ENCODE measurements at regions not wholly inside any gene's neighbourhood (a gene's known extent, or its start where the extent isn't known, plus 50 kb on each side); places are given as distances from the start of the nearest gene placed in this dataset.
"Not testable (repeated sequence)": the region's sequence is repeated elsewhere in the genome, so short reads cannot be mapped to it uniquely, and the experiment has no call there.

GRCh38 chr9:38331141-38331540, 61.4 kb upstream of the ALDH1B1 start:
- Mint-ChIP-seq H3K27me3 (ENCODE audit: low read depth) (peaks cover 8% of the 10 kb centered on the region), H3K9me3 (peaks cover 2% of the 10 kb centered on the region), H3K4me1 (peaks cover 5% of the 10 kb centered on the region), H3K27ac (no peak overlapping the region), H3K4me3 (no peak overlapping the region), H3K36me3 (ENCODE audit: low read depth) (no peaks in the 10 kb centered on the region)
- no peak for TF ChIP-seq CTCF (IDR thresholded peaks at IDR 0.05; ENCODE audit: unreplicated experiment in 3 of 3)

- no peak for TF ChIP-seq CTCF (IDR thresholded peaks at IDR 0.05; ENCODE audit: unreplicated experiment in 3 of 3)
These were observed 62.5 kb upstream of the ALDH1B1 start for GRCh38 chr9:38329968-38330367.

GRCh38 chr9:38328765-38329164, 63.7 kb upstream of the ALDH1B1 start:
- H3K27me3 Mint-ChIP-seq (ENCODE audit: low read depth): peaks cover 9% of the 10 kb centered on the region
- no peak overlapping the region for H3K4me3 Mint-ChIP-seq
- H3K27ac Mint-ChIP-seq: no peak overlapping the region
- no peak for TF ChIP-seq CTCF (IDR thresholded peaks at IDR 0.05; ENCODE audit: unreplicated experiment in 3 of 3)
- H3K9me3 Mint-ChIP-seq: peaks cover 2% of the 10 kb centered on the region
- no peaks in the 10 kb centered on the region for H3K36me3 Mint-ChIP-seq (ENCODE audit: low read depth)
- H3K4me1 Mint-ChIP-seq: no peaks in the 10 kb centered on the region

More at GRCh38 chr9:38329968-38330367, 62.5 kb upstream of the ALDH1B1 start:
- Mint-ChIP-seq H3K4me1 (no peaks in the 10 kb centered on the region), H3K4me3 (no peak overlapping the region), H3K9me3 (peaks cover 2% of the 10 kb centered on the region), H3K27me3 (ENCODE audit: low read depth) (peaks cover 9% of the 10 kb centered on the region), H3K27ac (no peak overlapping the region), H3K36me3 (ENCODE audit: low read depth) (no peaks in the 10 kb centered on the region)

GRCh38 chr9:38326122-38326521, 66.4 kb upstream of the ALDH1B1 start:
- peaks cover 6% of the 10 kb centered on the region for H3K9me3 Mint-ChIP-seq
- H3K27ac Mint-ChIP-seq: no peak overlapping the region
- H3K27me3 Mint-ChIP-seq (ENCODE audit: low read depth): peaks cover 3% of the 10 kb centered on the region
- no peak for TF ChIP-seq CTCF (IDR thresholded peaks at IDR 0.05; ENCODE audit: unreplicated experiment in 3 of 3)
- H3K4me3 Mint-ChIP-seq: no peak overlapping the region
- H3K4me1 Mint-ChIP-seq: no peaks in the 10 kb centered on the region
- no peaks in the 10 kb centered on the region for H3K36me3 Mint-ChIP-seq (ENCODE audit: low read depth)

- H3K27ac Mint-ChIP-seq; H3K9me3 Mint-ChIP-seq; H3K27me3 Mint-ChIP-seq (ENCODE audit: low read depth); H3K4me1 Mint-ChIP-seq; H3K36me3 Mint-ChIP-seq (ENCODE audit: low read depth); H3K4me3 Mint-ChIP-seq: not testable (repeated sequence)
These were observed 68.3 kb upstream of the ALDH1B1 start for GRCh38 chr9:38324213-38324612.

- no peak overlapping the region for H3K4me3 Mint-ChIP-seq
- H3K4me1 Mint-ChIP-seq: peaks cover 19% of the 10 kb centered on the region
- H3K9me3 Mint-ChIP-seq: peaks cover 6% of the 10 kb centered on the region
- TF ChIP-seq CTCF (IDR thresholded peaks at IDR 0.05; ENCODE audit: unreplicated experiment in 3 of 3): no peak
- no peaks in the 10 kb centered on the region for H3K36me3 Mint-ChIP-seq (ENCODE audit: low read depth)
- no peak overlapping the region for H3K27ac Mint-ChIP-seq
- peaks cover 3% of the 10 kb centered on the region for H3K27me3 Mint-ChIP-seq (ENCODE audit: low read depth)
These were observed 69.6 kb upstream of the ALDH1B1 start for GRCh38 chr9:38322937-38323336.

All from nephron (organoid).